HPDE6-E6E7 (cell line): ENCODE measurements at regions not wholly inside any gene's neighbourhood (a gene's known extent, or its start where the extent isn't known, plus 50 kb on each side); places are given as distances from the start of the nearest gene placed in this dataset.
A peak's percentile ranks its signal among the peaks of the same experiment; 100 is the strongest.
"Not testable (repeated sequence)": the region's sequence is repeated elsewhere in the genome, so short reads cannot be mapped to it uniquely, and the experiment has no call there.

Source experiments
- DNase-seq: peaks from one replicate; pipeline ENCODE4 v3.0.0; 2011; ENCODE audit warnings: missing footprints; ENCODE audit errors: extremely low spot score

- no peak for DNase-seq
These were observed 366.4 kb upstream of the FTMT start for GRCh38 chr5:121485281-121485680.

DNA sequence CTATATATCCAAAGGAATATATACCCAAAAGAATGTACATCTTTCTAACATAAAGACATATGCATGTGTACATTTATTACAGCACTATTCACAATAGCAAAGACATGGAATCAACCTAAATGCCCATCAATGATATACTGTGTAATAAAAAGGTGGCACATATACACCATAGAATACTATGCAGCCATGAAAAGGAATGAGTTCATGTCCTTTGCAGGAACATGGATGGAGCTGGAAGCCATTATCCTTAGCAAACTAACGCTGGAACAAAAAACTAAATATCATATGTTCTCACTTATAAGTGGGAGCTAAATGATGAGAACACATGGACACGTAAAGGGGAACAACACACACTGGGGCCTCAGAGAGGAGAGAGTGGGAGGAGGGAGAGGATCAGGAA, 365.7 kb upstream of the FTMT start:
- not testable (repeated sequence) for DNase-seq

GRCh38 chr5:121489972-121490371, 361.7 kb upstream of the FTMT start:
- no peak for DNase-seq

DNA sequence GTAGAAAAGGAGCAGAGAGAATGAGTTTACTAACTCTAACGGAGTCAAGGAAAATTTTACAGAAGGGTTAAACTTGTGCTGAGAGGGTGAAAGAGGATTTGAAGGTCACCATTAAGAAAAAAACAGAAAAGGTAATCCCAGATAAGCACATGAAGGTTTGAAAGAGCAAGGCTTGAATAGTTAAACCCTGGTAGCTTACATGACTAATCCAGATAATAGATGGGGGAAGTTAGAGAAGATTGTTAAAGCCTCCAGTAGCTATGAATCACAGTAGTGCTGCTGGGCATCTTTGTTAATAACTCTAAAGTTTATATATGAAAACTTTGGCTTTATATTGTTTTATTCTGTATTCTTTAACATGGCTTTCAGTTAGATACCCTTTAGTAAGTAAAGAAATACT, 354.5 kb upstream of the FTMT start:
- DNase-seq: peak; percentile 25

- DNase-seq: no peak
These were observed 351.4 kb upstream of the FTMT start for GRCh38 chr5:121500310-121500709.

DNA sequence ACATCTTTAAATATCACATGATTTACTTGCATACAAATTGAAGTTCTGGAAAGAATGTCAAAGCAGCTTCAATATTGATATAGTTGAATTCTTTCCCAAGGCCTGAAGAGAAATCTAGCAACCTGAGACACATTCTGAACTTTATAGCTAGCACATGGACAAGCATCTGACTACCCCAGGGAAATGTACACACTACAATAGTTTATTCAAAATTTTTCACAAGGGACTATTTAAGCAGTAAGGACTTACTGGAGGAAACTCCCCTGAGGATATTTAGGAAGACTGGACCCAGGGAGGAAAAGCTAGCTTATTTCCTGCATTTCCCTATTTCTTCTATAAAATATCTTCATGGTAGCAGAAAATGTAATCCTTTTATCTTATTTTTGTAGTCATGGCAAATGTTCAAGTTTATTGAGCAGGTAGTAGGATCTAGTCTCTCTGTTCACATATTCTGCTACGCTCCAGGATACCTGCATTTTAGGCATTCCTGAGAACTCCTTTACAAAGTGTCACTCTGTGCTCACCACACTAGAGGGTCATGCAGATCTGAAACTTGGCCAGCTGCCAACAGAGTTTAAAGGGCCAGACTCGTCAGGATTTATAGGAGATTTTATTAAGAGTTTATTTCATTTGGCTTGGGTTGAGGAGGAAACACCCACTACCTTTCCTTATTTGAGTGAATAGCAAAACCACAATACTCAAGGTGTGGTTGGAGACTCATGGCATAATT, 348.4 kb upstream of the FTMT start:
- DNase-seq: no peak

DNA sequence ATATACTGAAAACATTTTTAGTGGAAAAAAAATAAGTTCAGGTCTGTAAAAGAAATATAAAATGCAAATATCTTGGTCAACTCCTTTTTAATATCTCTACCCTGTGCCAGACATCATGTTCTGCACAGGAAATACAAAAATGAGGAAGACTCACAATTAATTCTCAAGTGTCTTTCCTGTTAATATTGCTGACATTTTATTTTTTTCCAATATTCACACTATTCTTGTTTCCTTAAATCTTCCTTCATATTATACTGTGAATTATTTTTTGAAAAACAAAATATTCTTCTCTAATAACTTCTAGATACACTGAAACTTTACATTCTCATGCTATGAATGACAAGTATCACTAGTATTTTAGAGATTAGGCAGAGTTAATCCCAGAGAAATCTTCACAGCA, 334.7 kb upstream of the FTMT start:
- no peak for DNase-seq

DNA sequence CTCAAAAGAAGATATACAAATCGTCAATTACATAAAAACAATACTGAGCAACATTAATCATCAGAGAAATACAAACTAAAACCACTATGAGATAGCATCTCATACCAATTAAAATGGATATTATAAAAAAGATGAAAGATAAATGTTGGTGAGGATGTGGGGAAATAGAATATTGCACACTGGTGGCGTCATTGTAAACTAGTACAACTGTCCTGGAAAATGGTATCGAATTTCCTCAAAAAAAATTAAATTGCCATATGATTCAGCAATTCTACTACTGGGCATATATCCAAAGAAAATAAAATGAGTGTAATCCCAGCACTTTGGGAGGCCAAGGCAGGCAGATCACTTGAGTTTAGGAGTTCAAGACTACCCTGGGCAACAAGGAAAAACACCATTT, 326.0 kb upstream of the FTMT start:
- no peak for DNase-seq

DNA sequence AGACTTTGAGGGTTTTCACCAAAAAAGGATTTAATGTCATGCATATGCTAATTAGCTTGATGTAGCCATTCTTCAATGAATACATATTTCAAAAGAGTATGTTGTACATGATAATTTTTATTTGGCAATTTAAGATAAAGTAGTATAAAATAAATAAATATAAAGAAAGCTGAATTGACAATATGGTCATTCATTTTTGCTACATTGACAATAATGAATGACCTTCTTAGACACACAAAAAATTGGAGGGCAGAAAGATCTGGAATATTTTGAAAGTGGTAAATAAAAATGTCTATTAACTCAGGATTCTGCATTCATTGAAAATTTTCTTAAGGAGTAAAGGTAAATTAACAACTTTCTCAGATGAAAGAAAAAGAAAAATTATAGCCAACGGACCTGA, 324.8 kb upstream of the FTMT start:
- DNase-seq: no peak

- DNase-seq: no peak
These were observed 317.9 kb upstream of the FTMT start for GRCh38 chr5:121533814-121534213.

- DNase-seq: no peak
These were observed 300.7 kb upstream of the FTMT start for GRCh38 chr5:121550989-121551388.

- DNase-seq: no peak
These were observed 291.9 kb upstream of the FTMT start for GRCh38 chr5:121559832-121560231.

DNA sequence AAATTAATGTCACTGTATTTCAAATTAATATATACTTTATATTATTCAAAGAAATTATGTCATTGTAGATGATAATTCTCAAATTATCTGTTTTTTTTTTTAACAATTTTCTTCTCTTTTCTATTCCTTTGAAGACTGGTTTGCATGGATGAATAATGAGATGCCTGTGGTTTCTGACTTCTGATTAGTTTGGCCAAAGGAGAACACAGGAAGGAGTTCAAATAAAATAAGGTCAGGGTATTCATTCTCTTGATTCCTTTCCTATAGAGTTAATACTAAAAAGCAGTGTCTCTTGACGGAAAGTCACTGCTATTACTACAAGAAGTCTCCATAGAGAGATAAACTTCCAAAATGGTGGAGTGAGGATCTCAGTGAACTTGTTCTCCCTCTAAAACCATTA, 279.6 kb upstream of the FTMT start:
- no peak for DNase-seq

GRCh38 chr5:121573721-121574382, 277.8 kb upstream of the FTMT start:
- no peak for DNase-seq

GRCh38 chr5:121581588-121581987, 270.1 kb upstream of the FTMT start:
- no peak for DNase-seq

GRCh38 chr5:121596882-121597281, 254.8 kb upstream of the FTMT start:
- DNase-seq: no peak

GRCh38 chr5:121608826-121609225, 242.9 kb upstream of the FTMT start:
- no peak for DNase-seq

- no peak for DNase-seq
These were observed 227.6 kb upstream of the FTMT start for GRCh38 chr5:121624035-121624434.

DNA sequence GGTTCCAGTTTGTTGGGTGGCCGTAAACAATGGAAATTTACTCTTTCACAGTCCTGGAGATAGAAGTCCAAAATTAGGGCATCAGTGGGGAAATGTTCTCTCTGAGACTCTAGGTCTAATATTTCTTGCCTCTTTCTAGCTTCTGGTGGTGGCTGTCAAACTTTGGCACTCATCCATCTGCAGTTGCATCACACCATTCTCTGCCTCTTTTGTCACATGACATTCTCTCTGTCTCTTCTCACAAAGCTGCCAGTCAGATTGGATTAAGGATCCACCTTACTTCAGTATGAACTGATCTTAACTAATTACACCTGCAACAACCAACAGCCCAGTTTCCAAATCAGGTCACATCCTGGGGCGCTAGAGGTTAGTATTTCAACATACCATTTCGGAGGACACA, 222.9 kb upstream of the FTMT start:
- no peak for DNase-seq

- DNase-seq: peak; percentile 4
These were observed 221.3 kb upstream of the FTMT start for GRCh38 chr5:121630402-121630801.

GRCh38 chr5:121634946-121635345, 216.7 kb upstream of the FTMT start:
- no peak for DNase-seq

DNA sequence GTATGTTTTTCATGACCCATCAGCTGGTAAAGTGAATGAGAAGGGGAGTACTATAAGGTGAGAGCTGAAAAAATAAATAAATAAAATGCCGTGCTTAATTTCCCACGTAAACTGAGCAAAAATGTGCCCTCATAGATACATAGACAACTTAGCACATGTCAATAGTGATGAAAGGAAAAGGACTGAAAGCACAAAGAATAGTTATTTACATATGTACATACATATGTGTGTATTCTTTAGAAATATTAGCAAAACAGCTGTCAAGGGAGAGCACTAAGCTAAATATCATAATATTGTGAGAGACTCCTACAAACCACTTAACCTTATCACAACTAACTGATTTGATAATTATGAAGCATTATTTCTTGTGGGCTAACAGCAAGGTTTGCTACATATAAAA, 213.6 kb upstream of the FTMT start:
- no peak for DNase-seq

DNA sequence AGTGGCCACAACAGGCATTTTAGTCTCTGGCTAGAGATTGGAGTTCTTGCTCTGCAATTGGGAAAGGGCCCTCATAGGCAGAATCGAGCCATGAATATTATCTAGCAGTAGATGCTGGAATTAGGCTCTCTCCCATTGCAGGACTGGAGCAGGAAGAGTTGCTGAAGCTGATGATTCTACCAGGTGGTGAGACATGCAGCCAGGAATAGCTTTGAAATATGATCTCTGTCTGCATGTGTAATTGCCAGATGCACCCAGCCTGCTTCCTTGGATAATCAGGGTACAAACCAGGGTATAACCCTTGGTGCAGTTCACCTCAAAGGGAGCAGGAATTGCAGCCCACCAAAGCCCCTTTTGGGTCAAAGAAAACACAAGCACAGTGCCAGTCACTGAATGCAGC, 211.4 kb upstream of the FTMT start:
- DNase-seq: no peak

DNA sequence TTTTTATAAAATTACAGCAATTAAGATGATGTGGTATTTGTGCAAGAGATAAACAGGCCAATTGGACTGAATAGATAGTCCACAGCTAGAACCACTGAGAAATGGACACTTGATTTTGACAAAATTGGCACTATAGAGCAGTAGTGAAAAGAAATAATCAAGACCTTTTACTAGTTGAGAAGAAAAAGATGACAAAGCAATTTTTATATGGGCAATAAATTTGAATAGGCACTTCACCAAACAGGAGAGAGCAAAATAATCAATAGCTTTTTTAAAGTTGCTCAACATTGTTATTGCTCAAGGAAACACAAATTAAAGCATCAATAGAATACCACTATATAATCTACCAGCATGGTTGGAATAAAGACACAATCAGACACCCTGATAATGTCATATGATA, 193.5 kb upstream of the FTMT start:
- no peak for DNase-seq
